ENCODE measurements at regions not wholly inside any gene's neighbourhood (a gene's known extent, or its start where the extent isn't known, plus 50 kb on each side); places are given as distances from the start of the nearest gene placed in this dataset.
"Not testable (repeated sequence)": the region's sequence is repeated elsewhere in the genome, so short reads cannot be mapped to it uniquely, and the experiment has no call there.

GRCh38 chr13:98075048-98075447, 67.8 kb upstream of the FARP1 start:
- WGBS (ENCODE audit: missing lambda C conversion rate), result 61% methylated on average over 3 of the region's 3 CpGs
- Histone ChIP-seq H3K4me1 (no peaks in the 10 kb centered on the region), H3K27ac (no peak overlapping the region), H3K9me3 (no peaks in the 10 kb centered on the region), H3K4me2 (no peak overlapping the region), H3K4me3 (no peak overlapping the region)
- ChIA-PET POLR2A (no interaction called here), CTCF (interaction anchor here (1.7 kb wide), 1 partner anchor 29 kb away, joined by 5 read pairs; no protein-coding TSS in a partner anchor)
- ATAC-seq (no peak), DNase-seq (ENCODE audit: low read depth in 1 of 2, low spot score in 1 of 2) (no peak), FAIRE-seq (no peak)
- no peak for TF ChIP-seq ZC3H11A (IDR thresholded peaks at IDR 0.05)
- TF ChIP-seq MAFK (IDR thresholded peaks at IDR 0.05; ENCODE audit: partially characterized antibody), result no peak
- TF ChIP-seq REST (IDR thresholded peaks at IDR 0.05), result no peak

DNA sequence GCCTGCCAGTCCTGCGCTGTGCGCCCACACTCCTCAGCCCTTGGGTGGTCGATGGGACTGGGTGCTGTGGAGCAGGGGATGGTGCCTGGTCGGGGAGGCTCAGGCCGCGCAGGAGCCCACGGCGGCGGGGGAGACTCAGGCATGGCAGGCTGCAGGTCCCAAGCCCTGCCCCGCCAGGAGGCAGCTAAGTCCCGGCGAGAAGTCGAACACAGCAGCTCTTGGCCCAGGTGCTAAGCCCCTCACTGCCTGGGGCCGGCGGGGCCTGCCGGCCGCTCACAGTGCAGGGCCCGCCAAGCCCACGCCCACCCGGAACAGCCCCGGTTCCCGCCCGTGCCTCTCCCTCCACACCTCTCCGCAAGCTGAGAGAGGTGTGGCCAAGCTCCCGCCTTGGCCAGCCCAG, 66.6 kb upstream of the FARP1 start:
- H3K4me3 ChIP-seq; DNase-seq (ENCODE audit: low read depth in 1 of 2, low spot score in 1 of 2); ATAC-seq; H3K27ac ChIP-seq; H3K9me3 ChIP-seq; FAIRE-seq; POLR2A ChIA-PET; H3K4me1 ChIP-seq; H3K4me2 ChIP-seq: not testable (repeated sequence)
- CTCF ChIA-PET, result interaction anchor here (1.7 kb wide), 1 partner anchor 28 kb away, joined by 5 read pairs; no protein-coding TSS in a partner anchor
- 80% methylated on average over 1 of the region's 25 CpGs for WGBS (ENCODE audit: missing lambda C conversion rate)

- no peak overlapping the region for H3K27ac ChIP-seq
- H3K4me1 ChIP-seq, result no peaks in the 10 kb centered on the region
- no peak for FAIRE-seq
- H3K9me3 ChIP-seq, result no peaks in the 10 kb centered on the region
- no peak overlapping the region for H3K4me3 ChIP-seq
- whole genome bisulfite sequencing (ENCODE audit: missing lambda C conversion rate), result 50% methylated on average over 5 of the region's 5 CpGs
- no peak overlapping the region for H3K4me2 ChIP-seq
- ATAC-seq, result no peak
- no peak for DNase-seq (ENCODE audit: low read depth in 1 of 2, low spot score in 1 of 2)
- no peak for TF ChIP-seq REST (IDR thresholded peaks at IDR 0.05)
- no peak for TF ChIP-seq PHF8 (IDR thresholded peaks at IDR 0.05; ENCODE audit: borderline replicate concordance, low read depth)
- TF ChIP-seq HES2 (IDR thresholded peaks at IDR 0.05), result no peak
- no peak for TF ChIP-seq HMGXB4 (CRISPR knock-in tag; IDR thresholded peaks at IDR 0.05; ENCODE audit: borderline replicate concordance)
- TF ChIP-seq EHMT2 (IDR thresholded peaks at IDR 0.05; ENCODE audit: low read depth), result no peak
- TF ChIP-seq HOXA7 (CRISPR knock-in tag; IDR thresholded peaks at IDR 0.05), result no peak
- no peak for TF ChIP-seq ESRRA (IDR thresholded peaks at IDR 0.05; ENCODE audit: borderline replicate concordance, low read length)
- TF ChIP-seq POLR2AphosphoS2 (conservative IDR thresholded peaks at IDR 0.05; ENCODE audit: low read length), result no peak
- TF ChIP-seq, protein P1, sequence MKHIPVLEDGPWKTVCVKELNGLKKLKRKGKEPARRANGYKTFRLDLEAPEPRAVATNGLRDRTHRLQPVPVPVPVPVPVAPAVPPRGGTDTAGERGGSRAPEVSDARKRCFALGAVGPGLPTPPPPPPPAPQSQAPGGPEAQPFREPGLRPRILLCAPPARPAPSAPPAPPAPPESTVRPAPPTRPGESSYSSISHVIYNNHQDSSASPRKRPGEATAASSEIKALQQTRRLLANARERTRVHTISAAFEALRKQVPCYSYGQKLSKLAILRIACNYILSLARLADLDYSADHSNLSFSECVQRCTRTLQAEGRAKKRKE (CRISPR knock-in tag; IDR thresholded peaks at IDR 0.05; ENCODE audit: low read depth), result no peak
- TF ChIP-seq CTCF (IDR thresholded peaks at IDR 0.05), result no peak
- TF ChIP-seq MYC (IDR thresholded peaks at IDR 0.05; ENCODE audit: borderline replicate concordance, low read length), result no peak
- TF ChIP-seq NR3C1 (IDR thresholded peaks at IDR 0.05), result no peak
- no peak for TF ChIP-seq FOSB (CRISPR knock-in tag; IDR thresholded peaks at IDR 0.05)
- no peak for TF ChIP-seq MAZ (IDR thresholded peaks at IDR 0.05; ENCODE audit: borderline replicate concordance, low read depth, low read length)
- TF ChIP-seq RARB (CRISPR knock-in tag; IDR thresholded peaks at IDR 0.05), result no peak
- no peak for TF ChIP-seq RFX5 (IDR thresholded peaks at IDR 0.05)
- TF ChIP-seq RAD21 (conservative IDR thresholded peaks at IDR 0.05 in 1 of 2, IDR thresholded peaks at IDR 0.05 in 1 of 2), result no peak
- no peak for TF ChIP-seq NPAS2 (CRISPR knock-in tag; IDR thresholded peaks at IDR 0.05; ENCODE audit: borderline replicate concordance)
- ChIA-PET POLR2A (no interaction called here), CTCF (interaction anchor here (1.9 kb wide), 1 partner anchor 47 kb away, joined by 4 read pairs; no protein-coding TSS in a partner anchor)
Observed at GRCh38 chr13:98080280-98080679, 62.6 kb upstream of the FARP1 start.

All from A549 (cell line).